ENCODE measurements at regions not wholly inside any gene's neighbourhood (a gene's known extent, or its start where the extent isn't known, plus 50 kb on each side); places are given as distances from the start of the nearest gene placed in this dataset.

DNA sequence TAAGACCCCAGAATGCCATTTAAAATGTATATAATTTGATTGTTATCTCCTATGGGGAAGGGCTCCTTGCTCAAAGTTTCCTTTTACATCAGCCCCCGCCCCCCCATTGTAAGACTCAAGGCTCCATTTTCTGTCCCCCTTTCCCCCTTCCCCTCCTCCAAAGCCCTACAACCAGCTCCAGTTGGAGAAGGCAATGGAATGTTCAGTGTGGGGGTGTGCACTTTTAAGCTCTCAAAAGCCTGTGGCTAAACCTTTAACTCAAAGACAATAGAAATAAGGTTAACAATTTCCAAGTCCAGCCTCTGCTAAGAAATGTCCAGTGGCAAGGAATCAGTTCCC is 114.7 kb downstream of the NOG start:
- no peak for TF ChIP-seq SIN3A (IDR thresholded peaks at IDR 0.05; ENCODE audit: borderline replicate concordance, insufficient read depth, low read length)
- no peak for TF ChIP-seq TAF1 (IDR thresholded peaks at IDR 0.05; ENCODE audit: borderline replicate concordance, insufficient read depth, low read length)
- TF ChIP-seq, protein P1, sequence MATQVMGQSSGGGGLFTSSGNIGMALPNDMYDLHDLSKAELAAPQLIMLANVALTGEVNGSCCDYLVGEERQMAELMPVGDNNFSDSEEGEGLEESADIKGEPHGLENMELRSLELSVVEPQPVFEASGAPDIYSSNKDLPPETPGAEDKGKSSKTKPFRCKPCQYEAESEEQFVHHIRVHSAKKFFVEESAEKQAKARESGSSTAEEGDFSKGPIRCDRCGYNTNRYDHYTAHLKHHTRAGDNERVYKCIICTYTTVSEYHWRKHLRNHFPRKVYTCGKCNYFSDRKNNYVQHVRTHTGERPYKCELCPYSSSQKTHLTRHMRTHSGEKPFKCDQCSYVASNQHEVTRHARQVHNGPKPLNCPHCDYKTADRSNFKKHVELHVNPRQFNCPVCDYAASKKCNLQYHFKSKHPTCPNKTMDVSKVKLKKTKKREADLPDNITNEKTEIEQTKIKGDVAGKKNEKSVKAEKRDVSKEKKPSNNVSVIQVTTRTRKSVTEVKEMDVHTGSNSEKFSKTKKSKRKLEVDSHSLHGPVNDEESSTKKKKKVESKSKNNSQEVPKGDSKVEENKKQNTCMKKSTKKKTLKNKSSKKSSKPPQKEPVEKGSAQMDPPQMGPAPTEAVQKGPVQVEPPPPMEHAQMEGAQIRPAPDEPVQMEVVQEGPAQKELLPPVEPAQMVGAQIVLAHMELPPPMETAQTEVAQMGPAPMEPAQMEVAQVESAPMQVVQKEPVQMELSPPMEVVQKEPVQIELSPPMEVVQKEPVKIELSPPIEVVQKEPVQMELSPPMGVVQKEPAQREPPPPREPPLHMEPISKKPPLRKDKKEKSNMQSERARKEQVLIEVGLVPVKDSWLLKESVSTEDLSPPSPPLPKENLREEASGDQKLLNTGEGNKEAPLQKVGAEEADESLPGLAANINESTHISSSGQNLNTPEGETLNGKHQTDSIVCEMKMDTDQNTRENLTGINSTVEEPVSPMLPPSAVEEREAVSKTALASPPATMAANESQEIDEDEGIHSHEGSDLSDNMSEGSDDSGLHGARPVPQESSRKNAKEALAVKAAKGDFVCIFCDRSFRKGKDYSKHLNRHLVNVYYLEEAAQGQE (IDR thresholded peaks at IDR 0.05; ENCODE audit: insufficient read depth in 1 of 2, low read depth in 2 of 2, low read length in 2 of 2): no peak
- TF ChIP-seq FOXP2 (optimal IDR thresholded peaks at IDR 0.05; ENCODE audit: borderline replicate concordance, extremely low read depth, extremely low read length, insufficient read depth): no peak
- TF ChIP-seq POLR2AphosphoS5 (IDR thresholded peaks at IDR 0.05; ENCODE audit: low read depth, low read length): no peak

- no peak for TF ChIP-seq POLR2AphosphoS5 (IDR thresholded peaks at IDR 0.05; ENCODE audit: low read depth, low read length)
Measured at GRCh38 chr17:56708670-56709410, 115.3 kb downstream of the NOG start.

- TF ChIP-seq POLR2AphosphoS5 (IDR thresholded peaks at IDR 0.05; ENCODE audit: low read depth, low read length) (no peak), SIN3A (IDR thresholded peaks at IDR 0.05; ENCODE audit: borderline replicate concordance, insufficient read depth, low read length) (no peak), FOXP2 (optimal IDR thresholded peaks at IDR 0.05; ENCODE audit: borderline replicate concordance, extremely low read depth, extremely low read length, insufficient read depth) (no peak), TAF1 (IDR thresholded peaks at IDR 0.05; ENCODE audit: borderline replicate concordance, insufficient read depth, low read length) (no peak)
- TF ChIP-seq, protein P1 (IDR thresholded peaks at IDR 0.05; ENCODE audit: insufficient read depth in 1 of 2, low read depth in 2 of 2, low read length in 2 of 2): no peak
Measured at GRCh38 chr17:56710986-56711385, 117.5 kb downstream of the NOG start.

GRCh38 chr17:56715613-56716357 is 117.9 kb downstream of the C17orf67 start:
- TF ChIP-seq, protein P1 (IDR thresholded peaks at IDR 0.05; ENCODE audit: insufficient read depth in 1 of 2, low read depth in 2 of 2, low read length in 2 of 2): no peak
- TF ChIP-seq SIN3A (IDR thresholded peaks at IDR 0.05; ENCODE audit: borderline replicate concordance, insufficient read depth, low read length) (no peak), FOXP2 (optimal IDR thresholded peaks at IDR 0.05; ENCODE audit: borderline replicate concordance, extremely low read depth, extremely low read length, insufficient read depth) (no peak), TAF1 (IDR thresholded peaks at IDR 0.05; ENCODE audit: borderline replicate concordance, insufficient read depth, low read length) (no peak), POLR2AphosphoS5 (IDR thresholded peaks at IDR 0.05; ENCODE audit: low read depth, low read length) (no peak)

DNA sequence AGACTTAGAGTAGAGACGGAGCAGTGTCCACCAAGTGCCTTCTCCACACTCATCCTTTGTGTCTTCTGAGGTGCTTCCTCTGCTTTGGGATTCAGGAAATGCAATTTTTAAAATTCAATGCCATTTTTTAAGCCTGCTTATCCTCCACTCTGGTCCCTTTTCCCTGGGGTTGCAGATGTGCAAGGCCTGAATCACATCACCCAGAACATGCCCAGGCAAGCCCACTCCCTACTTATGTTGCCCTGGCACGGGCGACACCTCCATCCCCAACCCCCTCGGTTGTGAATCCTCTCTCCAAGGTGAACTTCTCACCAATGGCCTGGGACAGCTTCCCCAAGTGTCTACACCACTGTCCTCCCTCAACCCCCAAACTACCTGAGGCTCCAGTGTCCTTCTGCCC is 116.2 kb downstream of the C17orf67 start:
- TF ChIP-seq POLR2AphosphoS5 (IDR thresholded peaks at IDR 0.05; ENCODE audit: low read depth, low read length) (no peak), FOXP2 (optimal IDR thresholded peaks at IDR 0.05; ENCODE audit: borderline replicate concordance, extremely low read depth, extremely low read length, insufficient read depth) (no peak), SIN3A (IDR thresholded peaks at IDR 0.05; ENCODE audit: borderline replicate concordance, insufficient read depth, low read length) (no peak), TAF1 (IDR thresholded peaks at IDR 0.05; ENCODE audit: borderline replicate concordance, insufficient read depth, low read length) (no peak)
- TF ChIP-seq, protein P1 (IDR thresholded peaks at IDR 0.05; ENCODE audit: insufficient read depth in 1 of 2, low read depth in 2 of 2, low read length in 2 of 2): no peak
